HG03565 (cell line): ENCODE measurements at regions not wholly inside any gene's neighbourhood (a gene's known extent, or its start where the extent isn't known, plus 50 kb on each side); places are given as distances from the start of the nearest gene placed in this dataset.

Experiments
- ATAC-seq: cut with Tn5 transposase; IDR thresholded peaks from one replicate; pipeline ENCODE4 v1.9.1; 2021; ENCODE audit warnings: mild to moderate bottlenecking, moderate library complexity; ENCODE audit not compliant: unreplicated experiment

- ATAC-seq, result no peak
Measured at GRCh38 chr13:100870898-100871297, 196.3 kb upstream of the TMTC4 start.

DNA sequence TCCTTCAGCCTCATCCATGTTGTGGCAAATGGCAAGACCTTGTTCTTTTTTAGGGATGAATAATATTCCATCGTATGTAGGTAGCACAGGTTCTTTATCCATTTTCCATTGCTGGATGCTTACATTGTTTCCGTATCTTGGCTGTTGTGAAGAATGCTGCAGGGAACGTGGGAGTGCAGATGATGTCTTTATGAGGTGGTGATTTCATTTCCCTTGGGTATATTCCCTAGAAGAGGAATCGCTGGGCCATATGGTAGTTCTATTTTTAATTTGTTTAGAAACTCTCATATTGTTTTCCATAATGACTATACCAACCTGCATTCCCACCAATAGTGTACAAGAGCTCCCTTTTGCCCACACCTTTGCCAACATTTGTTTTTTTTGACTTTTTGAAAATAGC lies 186.3 kb upstream of the TMTC4 start:
- no peak for ATAC-seq

- ATAC-seq, result no peak
Measured at GRCh38 chr13:100859861-100860260, 185.3 kb upstream of the TMTC4 start.

- no peak for ATAC-seq
Measured at GRCh38 chr13:100855151-100855550, 180.6 kb upstream of the TMTC4 start.

DNA sequence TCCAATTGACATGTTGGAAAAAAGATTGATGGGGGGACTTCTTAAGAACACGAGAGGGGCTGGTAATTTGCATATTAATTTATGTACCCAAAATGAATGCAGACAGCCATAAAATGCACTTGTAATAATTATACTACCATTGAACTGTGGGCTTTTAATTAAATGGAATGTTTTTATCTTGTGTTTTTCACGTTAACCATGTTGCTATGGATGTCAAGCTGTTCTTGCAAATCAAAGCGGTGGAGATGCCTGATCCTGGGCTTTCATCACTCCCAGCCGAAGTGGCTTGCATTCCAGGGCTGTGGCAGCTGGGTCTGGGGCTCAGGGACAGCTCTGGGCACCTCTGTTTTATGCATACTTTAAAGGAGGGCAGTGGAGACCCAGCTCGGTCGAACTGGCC lies 179.4 kb upstream of the TMTC4 start:
- ATAC-seq, result no peak

DNA sequence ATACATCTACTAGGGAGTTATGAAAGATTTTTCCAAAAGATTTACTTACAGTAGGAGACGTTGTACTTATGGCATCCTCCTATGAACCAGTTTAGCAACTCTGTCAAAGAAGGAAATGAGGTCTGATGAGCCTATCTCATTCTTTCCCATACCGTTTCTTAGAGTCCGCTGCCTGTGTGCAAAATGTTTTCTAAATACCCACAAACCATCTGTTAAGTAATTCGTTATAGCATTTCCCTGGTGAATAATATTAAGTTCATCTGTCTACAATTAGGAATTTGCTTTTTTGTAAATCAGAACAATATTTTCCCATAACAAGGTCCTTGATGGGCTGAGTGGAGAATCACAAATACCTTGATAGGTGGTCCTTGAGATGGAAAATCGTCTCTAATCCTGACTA lies 178.8 kb upstream of the TMTC4 start:
- no peak for ATAC-seq

- no peak for ATAC-seq
Measured at GRCh38 chr13:100852146-100852545, 177.6 kb upstream of the TMTC4 start.

DNA sequence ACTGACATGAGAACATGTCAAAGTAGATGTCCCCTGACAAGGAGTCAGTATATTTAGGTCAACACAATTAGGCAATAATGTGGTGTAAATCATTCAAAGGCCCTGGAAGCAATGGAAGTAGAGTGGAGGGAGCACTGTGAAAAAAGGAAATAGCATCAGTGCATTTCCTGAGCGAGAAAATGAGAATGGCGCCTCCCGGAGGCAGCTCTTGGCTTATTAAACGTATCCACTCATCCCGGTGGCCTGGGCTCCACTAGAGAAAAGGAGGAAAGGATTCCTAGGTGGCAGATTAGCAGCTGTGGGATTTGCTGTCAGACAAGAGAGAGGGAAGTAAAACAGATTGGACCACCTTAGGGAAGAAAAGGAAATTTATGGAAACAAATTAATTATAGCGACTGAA lies 173.7 kb upstream of the TMTC4 start:
- no peak for ATAC-seq

DNA sequence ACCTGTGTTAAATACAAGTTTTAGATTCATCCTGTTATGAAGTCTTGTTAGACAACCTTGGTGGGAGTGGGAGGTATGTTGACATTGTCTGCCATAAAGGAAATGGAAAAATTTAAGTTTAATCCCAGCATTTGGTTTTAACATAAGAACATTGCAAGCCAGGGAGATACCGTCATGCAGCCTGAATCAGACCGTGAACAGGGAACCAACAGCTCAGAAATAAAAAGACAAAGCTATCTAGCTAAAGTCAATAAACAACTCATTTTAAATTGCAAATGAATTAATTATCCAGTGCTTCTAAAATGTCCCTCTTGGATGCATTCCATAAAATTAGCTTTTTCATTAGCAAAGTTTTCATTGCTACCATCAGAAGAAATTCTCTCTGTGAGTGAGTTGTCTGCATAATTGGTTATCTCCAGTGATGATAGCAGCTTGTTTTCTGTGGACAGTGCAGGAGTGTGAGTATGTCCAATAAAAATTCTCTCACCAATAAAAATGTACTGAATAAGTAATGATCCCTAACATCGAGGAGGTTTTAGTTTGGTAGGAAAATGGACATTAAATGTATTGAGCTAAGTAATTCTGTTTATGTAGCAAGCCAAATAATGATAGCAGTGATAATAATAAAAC lies 170.6 kb upstream of the TMTC4 start:
- ATAC-seq, result no peak

DNA sequence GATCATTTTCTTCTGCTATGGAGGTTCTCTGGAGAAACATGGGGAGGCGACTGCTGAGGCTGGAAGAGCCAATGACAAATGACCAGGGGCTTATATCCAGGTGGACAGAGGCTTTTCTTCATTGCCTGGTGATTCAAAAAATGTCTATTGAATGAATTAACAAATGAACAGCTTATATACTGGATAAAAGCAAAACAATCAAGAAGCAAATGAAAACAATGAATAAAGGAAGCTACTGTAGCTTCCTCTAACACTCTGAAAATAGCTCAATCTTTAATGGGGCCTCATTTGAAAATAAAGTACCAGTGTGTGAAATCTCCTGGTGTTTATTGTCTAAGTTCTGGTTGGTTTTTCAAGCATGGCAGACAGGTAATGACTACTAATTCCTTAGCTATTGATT lies 167.5 kb upstream of the TMTC4 start:
- no peak for ATAC-seq

- ATAC-seq, result no peak
Measured at GRCh38 chr13:100838387-100838786, 163.8 kb upstream of the TMTC4 start.

DNA sequence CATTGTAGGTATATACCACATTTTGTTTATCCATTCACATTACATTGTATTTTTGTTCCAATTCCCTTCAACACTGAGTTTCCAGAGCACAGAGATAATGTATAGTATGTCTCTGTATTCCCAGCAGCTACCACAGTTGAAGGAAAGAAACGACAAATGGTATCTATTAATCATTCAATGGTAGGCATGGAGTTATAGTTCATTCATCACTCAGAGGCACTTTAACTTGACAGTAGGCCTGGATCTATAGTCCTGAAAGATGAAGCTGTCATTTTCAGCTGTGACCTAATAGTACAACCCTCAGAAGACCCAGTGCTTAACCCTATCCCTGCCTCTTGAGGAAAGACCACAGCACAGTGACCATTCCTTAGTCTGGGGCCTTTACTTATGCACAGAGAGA lies 163.0 kb upstream of the TMTC4 start:
- no peak for ATAC-seq

GRCh38 chr13:100836711-100837110 lies 162.1 kb upstream of the TMTC4 start:
- ATAC-seq, result no peak

- no peak for ATAC-seq
Measured at GRCh38 chr13:100835695-100836094, 161.1 kb upstream of the TMTC4 start.

GRCh38 chr13:100833427-100833826 lies 158.8 kb upstream of the TMTC4 start:
- no peak for ATAC-seq

GRCh38 chr13:100828226-100828625 lies 153.6 kb upstream of the TMTC4 start:
- ATAC-seq, result no peak

- ATAC-seq, result no peak
Measured at GRCh38 chr13:100827489-100828176, 153.0 kb upstream of the TMTC4 start.

GRCh38 chr13:100826441-100826840 lies 151.8 kb upstream of the TMTC4 start:
- ATAC-seq, result no peak

DNA sequence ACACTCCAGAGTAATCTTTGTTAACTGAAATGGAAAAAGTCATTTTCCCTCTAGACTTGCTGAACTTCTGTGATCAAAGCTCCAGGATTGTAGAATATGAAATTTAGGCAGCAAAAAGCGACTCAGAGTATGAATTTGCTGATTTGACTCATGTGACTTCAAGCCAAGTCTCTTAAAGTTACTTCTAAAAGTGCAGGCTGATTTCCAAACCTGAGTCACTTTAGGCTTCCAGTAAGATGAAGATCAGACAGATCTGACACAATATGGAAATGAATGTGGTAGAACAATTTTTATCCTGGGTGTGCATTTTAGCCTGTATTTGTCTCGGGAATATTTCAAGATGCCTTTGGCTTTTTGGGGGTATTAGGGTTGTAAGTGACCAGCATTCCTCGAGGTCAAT lies 151.0 kb upstream of the TMTC4 start:
- ATAC-seq, result no peak

DNA sequence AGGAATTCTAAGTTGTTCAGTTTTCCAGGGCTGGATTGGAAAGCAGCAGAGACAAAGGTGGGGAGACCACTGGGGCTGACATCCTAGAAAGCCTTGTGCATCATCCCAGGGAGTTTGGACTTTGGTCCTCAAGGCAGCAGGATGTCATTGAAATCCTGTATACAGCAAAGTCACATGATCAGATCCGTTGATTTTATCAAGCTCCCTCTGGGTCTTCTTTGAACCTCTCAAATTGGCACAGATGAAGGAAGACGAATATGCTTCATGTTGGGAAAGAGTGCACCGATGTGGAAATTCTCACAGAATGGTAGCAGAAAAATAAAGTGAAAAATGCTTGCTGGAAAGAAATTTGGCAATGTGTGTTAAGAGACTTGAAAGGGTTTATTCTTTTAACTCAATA lies 149.8 kb upstream of the TMTC4 start:
- no peak for ATAC-seq

DNA sequence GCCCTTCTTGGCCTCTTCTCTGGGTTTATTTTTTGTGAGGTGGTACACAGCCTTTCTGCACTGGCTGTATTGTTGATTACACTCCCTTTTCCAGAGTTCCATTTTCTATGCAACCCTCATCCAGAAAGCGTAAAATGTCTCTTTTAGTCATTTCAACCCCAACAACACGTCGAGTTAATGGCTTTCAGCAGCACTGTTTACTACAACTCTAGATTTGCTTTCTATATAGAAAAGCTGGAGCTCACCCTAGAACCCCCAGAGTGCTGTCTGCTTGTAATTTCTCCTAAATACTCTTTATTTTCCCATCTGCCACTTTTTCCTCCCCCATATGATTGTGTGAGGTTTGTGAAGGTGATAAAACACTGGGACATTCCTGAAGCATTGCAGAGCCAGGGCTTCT lies 148.9 kb upstream of the TMTC4 start:
- no peak for ATAC-seq

GRCh38 chr13:100822871-100823443 lies 148.4 kb upstream of the TMTC4 start:
- no peak for ATAC-seq

- ATAC-seq, result no peak
Measured at GRCh38 chr13:100818711-100819110, 144.1 kb upstream of the TMTC4 start.
